ENCODE measurements at regions not wholly inside any gene's neighbourhood (a gene's known extent, or its start where the extent isn't known, plus 50 kb on each side); places are given as distances from the start of the nearest gene placed in this dataset.

DNA sequence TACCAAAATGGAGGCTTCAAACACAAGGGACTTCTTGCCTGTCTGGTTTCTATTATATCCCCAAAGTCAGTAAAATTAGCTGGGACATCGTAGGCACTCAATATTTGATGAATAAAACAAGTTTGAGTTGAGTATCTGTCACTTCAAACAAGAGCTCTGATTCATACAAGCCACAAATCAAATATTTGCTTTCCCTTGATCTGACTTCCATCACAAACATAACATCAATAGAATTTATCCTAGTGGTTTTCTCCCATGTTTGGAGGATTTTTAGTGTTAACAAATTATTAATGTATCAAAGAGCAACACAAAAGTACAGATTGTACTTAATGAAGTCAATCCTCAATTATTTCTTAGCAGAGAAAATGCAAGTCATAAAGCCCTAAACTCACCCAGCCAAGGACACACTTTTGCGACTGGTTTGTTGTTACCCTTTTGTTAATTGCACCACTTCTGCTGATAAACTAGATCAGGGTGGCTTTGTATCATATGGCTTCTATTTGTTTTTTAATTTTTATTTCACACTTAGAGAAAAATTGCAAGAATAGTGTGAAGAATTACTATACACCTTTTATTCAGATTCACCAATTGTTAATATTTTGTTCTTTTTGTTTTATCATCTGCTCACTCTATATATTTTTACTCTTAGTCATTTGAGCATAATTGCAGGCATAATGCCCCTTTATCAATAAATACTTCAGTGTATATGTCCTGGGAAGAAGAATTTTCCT, 117.4 kb upstream of the PRDM1 start:
- TF ChIP-seq, protein P1, sequence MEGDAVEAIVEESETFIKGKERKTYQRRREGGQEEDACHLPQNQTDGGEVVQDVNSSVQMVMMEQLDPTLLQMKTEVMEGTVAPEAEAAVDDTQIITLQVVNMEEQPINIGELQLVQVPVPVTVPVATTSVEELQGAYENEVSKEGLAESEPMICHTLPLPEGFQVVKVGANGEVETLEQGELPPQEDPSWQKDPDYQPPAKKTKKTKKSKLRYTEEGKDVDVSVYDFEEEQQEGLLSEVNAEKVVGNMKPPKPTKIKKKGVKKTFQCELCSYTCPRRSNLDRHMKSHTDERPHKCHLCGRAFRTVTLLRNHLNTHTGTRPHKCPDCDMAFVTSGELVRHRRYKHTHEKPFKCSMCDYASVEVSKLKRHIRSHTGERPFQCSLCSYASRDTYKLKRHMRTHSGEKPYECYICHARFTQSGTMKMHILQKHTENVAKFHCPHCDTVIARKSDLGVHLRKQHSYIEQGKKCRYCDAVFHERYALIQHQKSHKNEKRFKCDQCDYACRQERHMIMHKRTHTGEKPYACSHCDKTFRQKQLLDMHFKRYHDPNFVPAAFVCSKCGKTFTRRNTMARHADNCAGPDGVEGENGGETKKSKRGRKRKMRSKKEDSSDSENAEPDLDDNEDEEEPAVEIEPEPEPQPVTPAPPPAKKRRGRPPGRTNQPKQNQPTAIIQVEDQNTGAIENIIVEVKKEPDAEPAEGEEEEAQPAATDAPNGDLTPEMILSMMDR (IDR thresholded peaks at IDR 0.05; ENCODE audit: insufficient read depth, low read length, poor library complexity, severe bottlenecking): no peak
- DNase-seq (ENCODE audit: low read depth): no peak
- no peak overlapping the region for H3K4me3 ChIP-seq (ENCODE audit: low read depth, low read length)
- no peaks in the 10 kb centered on the region for H3K36me3 ChIP-seq (ENCODE audit: control insufficient read depth, insufficient read depth, low read length)
- no peaks in the 10 kb centered on the region for H3K27me3 ChIP-seq (ENCODE audit: control insufficient read depth, insufficient read depth, low read length)

GRCh38 chr6:105967917-105968602, 118.1 kb upstream of the PRDM1 start:
- no peak for DNase-seq (ENCODE audit: low read depth)
- TF ChIP-seq, protein P1 (IDR thresholded peaks at IDR 0.05; ENCODE audit: insufficient read depth, low read length, poor library complexity, severe bottlenecking): no peak
- no peaks in the 10 kb centered on the region for H3K36me3 ChIP-seq (ENCODE audit: control insufficient read depth, insufficient read depth, low read length)
- H3K4me3 ChIP-seq (ENCODE audit: low read depth, low read length): no peak overlapping the region
- H3K27me3 ChIP-seq (ENCODE audit: control insufficient read depth, insufficient read depth, low read length): no peaks in the 10 kb centered on the region

DNA sequence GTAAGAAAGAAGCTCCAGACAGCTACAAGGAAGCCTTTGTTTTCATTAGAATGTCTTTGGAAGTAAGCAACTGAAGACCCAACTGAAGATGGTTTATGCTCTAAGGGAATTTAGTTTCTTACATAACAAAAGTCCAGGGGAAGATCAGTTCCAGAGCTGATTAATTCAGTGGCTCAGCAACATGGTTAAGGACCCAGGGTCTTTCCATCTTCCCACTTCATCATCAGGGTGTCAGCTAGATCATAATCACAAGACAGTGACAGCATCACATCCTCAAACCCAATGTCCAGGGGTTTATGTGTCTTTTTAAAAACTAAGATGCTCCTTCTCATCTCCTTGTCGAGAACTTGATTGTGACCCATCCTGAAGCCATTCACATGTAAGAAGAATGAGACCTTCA, 119.7 kb upstream of the PRDM1 start:
- Histone ChIP-seq H3K27me3 (ENCODE audit: control insufficient read depth, insufficient read depth, low read length) (no peaks in the 10 kb centered on the region), H3K4me3 (ENCODE audit: low read depth, low read length) (no peak overlapping the region), H3K36me3 (ENCODE audit: control insufficient read depth, insufficient read depth, low read length) (no peaks in the 10 kb centered on the region)
- no peak for DNase-seq (ENCODE audit: low read depth)
- TF ChIP-seq, protein P1 (IDR thresholded peaks at IDR 0.05; ENCODE audit: insufficient read depth, low read length, poor library complexity, severe bottlenecking): no peak

DNA sequence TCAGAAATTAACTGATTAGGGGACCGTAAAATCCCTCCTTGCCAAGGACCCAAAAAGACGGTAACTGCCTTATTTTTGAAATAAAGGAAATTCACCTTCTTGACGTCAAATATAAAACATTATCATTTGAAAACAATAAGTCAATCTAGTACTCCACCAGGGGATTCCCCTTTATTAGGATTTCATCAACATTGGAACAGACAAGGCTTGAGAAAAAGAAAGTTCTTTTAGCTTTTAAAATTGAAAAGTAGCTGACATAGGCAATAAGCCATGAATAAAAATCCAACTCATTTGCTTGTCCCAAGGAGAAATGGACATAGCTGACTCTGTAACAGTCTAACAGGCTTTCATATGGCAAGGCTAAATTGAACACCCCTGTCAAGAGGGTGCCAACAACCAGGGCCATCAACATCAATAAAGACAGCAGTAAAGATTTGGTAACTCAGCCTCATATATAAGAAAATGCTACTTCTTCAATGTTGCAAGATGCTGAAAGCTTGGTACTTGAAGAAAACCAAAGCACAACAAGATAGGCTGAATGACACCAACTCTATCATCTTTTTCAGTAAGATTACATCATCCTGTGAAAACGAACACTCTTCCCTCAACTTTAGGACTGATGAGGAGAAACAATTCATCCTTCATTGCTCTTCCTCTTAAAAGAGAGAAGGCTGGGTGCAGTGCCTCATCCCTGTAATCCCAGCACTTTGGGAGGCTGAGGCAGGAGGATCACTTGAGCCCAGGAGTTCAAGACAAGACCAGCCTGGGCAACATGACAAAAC, 121.0 kb upstream of the PRDM1 start:
- Histone ChIP-seq H3K27me3 (ENCODE audit: control insufficient read depth, insufficient read depth, low read length) (no peaks in the 10 kb centered on the region), H3K36me3 (ENCODE audit: control insufficient read depth, insufficient read depth, low read length) (no peaks in the 10 kb centered on the region), H3K4me3 (ENCODE audit: low read depth, low read length) (no peak overlapping the region)
- TF ChIP-seq, protein P1 (IDR thresholded peaks at IDR 0.05; ENCODE audit: insufficient read depth, low read length, poor library complexity, severe bottlenecking): no peak
- no peak for DNase-seq (ENCODE audit: low read depth)

DNA sequence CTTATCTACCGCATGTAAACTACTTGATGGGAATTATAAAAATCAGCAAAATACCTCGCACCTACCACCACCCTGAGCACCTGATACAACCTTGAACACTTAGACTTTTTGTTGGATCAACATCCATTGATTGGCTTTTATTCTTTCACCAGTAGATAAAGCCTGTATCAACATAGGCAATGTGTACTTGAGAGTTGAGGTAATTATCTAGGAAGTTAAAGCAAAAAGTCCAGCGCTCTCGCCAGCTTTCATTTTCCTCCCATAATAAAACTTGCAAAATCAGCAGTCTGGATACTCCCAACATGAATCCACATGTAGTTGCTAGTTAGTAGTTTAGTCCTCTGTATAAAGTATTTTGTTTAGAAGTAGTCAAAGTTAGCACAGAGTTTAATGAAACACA, 132.0 kb upstream of the PRDM1 start:
- Histone ChIP-seq H3K4me3 (ENCODE audit: low read depth, low read length) (no peak overlapping the region), H3K27me3 (ENCODE audit: control insufficient read depth, insufficient read depth, low read length) (no peaks in the 10 kb centered on the region), H3K36me3 (ENCODE audit: control insufficient read depth, insufficient read depth, low read length) (no peaks in the 10 kb centered on the region)
- no peak for DNase-seq (ENCODE audit: low read depth)
- TF ChIP-seq, protein P1 (IDR thresholded peaks at IDR 0.05; ENCODE audit: insufficient read depth, low read length, poor library complexity, severe bottlenecking): no peak
